ENCODE measurements at regions not wholly inside any gene's neighbourhood (a gene's known extent, or its start where the extent isn't known, plus 50 kb on each side); places are given as distances from the start of the nearest gene placed in this dataset.

DNA sequence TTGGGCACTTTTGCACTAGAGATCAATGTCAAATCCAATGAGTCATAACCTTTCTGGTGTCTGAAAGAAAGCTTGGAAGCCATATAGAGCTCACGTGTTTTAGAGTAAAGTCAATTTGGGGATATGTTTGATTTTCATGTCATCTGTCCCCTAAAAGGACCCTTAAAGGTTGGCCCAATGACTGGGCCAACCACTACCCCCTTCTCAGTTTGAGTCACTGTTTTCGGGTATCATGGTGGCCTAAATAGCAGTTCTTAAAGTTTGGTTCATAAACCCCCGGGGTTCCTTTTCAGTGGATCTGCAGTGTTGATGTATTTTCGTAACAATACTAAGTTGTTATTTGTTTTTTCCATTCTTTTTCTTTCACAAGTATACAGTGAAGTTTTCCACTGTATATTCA, 327.6 kb downstream of the PRL start:
- TF ChIP-seq, protein P1, sequence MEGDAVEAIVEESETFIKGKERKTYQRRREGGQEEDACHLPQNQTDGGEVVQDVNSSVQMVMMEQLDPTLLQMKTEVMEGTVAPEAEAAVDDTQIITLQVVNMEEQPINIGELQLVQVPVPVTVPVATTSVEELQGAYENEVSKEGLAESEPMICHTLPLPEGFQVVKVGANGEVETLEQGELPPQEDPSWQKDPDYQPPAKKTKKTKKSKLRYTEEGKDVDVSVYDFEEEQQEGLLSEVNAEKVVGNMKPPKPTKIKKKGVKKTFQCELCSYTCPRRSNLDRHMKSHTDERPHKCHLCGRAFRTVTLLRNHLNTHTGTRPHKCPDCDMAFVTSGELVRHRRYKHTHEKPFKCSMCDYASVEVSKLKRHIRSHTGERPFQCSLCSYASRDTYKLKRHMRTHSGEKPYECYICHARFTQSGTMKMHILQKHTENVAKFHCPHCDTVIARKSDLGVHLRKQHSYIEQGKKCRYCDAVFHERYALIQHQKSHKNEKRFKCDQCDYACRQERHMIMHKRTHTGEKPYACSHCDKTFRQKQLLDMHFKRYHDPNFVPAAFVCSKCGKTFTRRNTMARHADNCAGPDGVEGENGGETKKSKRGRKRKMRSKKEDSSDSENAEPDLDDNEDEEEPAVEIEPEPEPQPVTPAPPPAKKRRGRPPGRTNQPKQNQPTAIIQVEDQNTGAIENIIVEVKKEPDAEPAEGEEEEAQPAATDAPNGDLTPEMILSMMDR (IDR thresholded peaks at IDR 0.05) = no peak
- TF ChIP-seq POLR2AphosphoS5 (IDR thresholded peaks at IDR 0.05; ENCODE audit: low read depth, low read length) = no peak
- TF ChIP-seq, protein P2, sequence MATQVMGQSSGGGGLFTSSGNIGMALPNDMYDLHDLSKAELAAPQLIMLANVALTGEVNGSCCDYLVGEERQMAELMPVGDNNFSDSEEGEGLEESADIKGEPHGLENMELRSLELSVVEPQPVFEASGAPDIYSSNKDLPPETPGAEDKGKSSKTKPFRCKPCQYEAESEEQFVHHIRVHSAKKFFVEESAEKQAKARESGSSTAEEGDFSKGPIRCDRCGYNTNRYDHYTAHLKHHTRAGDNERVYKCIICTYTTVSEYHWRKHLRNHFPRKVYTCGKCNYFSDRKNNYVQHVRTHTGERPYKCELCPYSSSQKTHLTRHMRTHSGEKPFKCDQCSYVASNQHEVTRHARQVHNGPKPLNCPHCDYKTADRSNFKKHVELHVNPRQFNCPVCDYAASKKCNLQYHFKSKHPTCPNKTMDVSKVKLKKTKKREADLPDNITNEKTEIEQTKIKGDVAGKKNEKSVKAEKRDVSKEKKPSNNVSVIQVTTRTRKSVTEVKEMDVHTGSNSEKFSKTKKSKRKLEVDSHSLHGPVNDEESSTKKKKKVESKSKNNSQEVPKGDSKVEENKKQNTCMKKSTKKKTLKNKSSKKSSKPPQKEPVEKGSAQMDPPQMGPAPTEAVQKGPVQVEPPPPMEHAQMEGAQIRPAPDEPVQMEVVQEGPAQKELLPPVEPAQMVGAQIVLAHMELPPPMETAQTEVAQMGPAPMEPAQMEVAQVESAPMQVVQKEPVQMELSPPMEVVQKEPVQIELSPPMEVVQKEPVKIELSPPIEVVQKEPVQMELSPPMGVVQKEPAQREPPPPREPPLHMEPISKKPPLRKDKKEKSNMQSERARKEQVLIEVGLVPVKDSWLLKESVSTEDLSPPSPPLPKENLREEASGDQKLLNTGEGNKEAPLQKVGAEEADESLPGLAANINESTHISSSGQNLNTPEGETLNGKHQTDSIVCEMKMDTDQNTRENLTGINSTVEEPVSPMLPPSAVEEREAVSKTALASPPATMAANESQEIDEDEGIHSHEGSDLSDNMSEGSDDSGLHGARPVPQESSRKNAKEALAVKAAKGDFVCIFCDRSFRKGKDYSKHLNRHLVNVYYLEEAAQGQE (IDR thresholded peaks at IDR 0.05; ENCODE audit: insufficient read depth in 1 of 2, low read depth in 2 of 2, low read length in 1 of 2) = no peak
- TF ChIP-seq SIN3A (IDR thresholded peaks at IDR 0.05; ENCODE audit: borderline replicate concordance, insufficient read depth, low read depth, low read length) = no peak
- TF ChIP-seq TCF7L2 (IDR thresholded peaks at IDR 0.05; ENCODE audit: low read depth, low read length) = no peak
